SH-SY5Y (cell line): ENCODE measurements at regions not wholly inside any gene's neighbourhood (a gene's known extent, or its start where the extent isn't known, plus 50 kb on each side); places are given as distances from the start of the nearest gene placed in this dataset.

Source experiments
- GATA2 ChIP-seq: IDR thresholded peaks from 2 replicates; pipeline ENCODE4 v1.6.1; 2011; ENCODE audit warnings: mild to moderate bottlenecking, low read depth, low read length
- GATA3 ChIP-seq: IDR thresholded peaks from 2 replicates; pipeline ENCODE4 v1.6.1; 2011; ENCODE audit warnings: low read depth, mild to moderate bottlenecking, low read length, moderate library complexity

GRCh38 chr10:60480865-60481563 is 91.3 kb upstream of the ANK3 start:
- no peak for TF ChIP-seq GATA2
- no peak for TF ChIP-seq GATA3
